Coronary artery (tissue), 2 donors: ENCODE measurements at regions not wholly inside any gene's neighbourhood (a gene's known extent, or its start where the extent isn't known, plus 50 kb on each side); places are given as distances from the start of the nearest gene placed in this dataset.
A peak's percentile ranks its signal among the peaks of the same experiment; 100 is the strongest.

ENCODE experiments used
- DNase-seq: peaks from one replicate; pipeline ENCODE4 v3.0.0-alpha.2; 2017; ENCODE audit warnings: low spot score
- H3K27ac ChIP-seq, 2 donors: fragments of 200-600 bp; sonication (generic); one replicate each; pipeline ENCODE4 v1.5.1; 2016 to 2019
- H3K4me3 ChIP-seq: fragments of 200-600 bp; sonication (generic); 2 replicates; pipeline ENCODE4 v1.5.1; 2016; ENCODE audit warnings: mild to moderate bottlenecking, moderate library complexity
- CTCF ChIP-seq: fragments of 200-600 bp; sonication (generic); IDR thresholded peaks from one replicate; pipeline ENCODE4 v1.5.1; 2019; ENCODE audit warnings: antibody characterized with exemption

- no peak overlapping the region for H3K4me3 ChIP-seq
- no peak overlapping the region for H3K27ac ChIP-seq
- no peak for TF ChIP-seq CTCF
- no peak for DNase-seq
These were observed 230.9 kb upstream of the SFRP2 start for GRCh38 chr4:154019811-154020210.

DNA sequence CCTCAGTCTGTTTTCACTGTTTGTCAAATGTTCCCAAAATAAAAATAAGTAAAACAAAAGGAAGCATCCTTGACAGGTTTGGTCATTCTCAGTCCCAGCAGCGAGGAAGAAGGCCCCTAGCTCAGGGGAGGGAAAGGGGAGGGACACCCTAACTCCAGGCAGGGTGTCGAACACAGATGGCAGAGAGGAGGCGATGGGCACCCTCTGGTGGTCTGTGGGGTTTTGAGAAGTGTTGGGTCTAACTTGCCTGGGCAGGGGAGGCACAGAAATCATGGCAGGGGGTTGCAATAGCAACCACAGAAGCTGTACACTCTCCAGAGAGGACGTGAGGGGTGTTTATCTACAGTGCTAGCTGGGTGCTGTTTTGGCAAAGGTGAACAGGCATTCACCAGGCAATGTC, 229.8 kb upstream of the SFRP2 start:
- TF ChIP-seq CTCF = no peak
- H3K4me3 ChIP-seq = no peak overlapping the region
- H3K27ac ChIP-seq = no peak overlapping the region
- no peak for DNase-seq

DNA sequence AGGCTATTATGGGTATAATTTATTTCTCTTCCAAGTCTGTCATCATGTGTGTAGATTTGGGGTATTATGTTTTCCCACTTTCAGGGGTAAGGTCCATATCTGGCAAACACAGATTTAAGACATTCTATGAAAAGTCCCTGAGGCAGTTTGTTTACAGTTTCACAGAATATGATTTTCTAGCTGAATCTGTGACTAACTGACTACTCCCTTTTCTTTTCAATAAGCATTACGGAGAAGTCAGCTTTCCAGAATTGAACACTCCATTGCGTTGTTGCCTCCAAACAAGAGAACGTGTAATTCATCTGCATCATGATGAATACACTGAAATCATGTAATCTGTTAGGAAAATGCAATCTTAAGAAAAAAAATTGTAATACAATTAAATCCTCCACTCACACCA, 226.7 kb upstream of the SFRP2 start:
- TF ChIP-seq CTCF = no peak
- no peak overlapping the region for H3K4me3 ChIP-seq
- DNase-seq = no peak
- H3K27ac ChIP-seq = peak overlapping the region in 1 of 2 donors; percentile 22

DNA sequence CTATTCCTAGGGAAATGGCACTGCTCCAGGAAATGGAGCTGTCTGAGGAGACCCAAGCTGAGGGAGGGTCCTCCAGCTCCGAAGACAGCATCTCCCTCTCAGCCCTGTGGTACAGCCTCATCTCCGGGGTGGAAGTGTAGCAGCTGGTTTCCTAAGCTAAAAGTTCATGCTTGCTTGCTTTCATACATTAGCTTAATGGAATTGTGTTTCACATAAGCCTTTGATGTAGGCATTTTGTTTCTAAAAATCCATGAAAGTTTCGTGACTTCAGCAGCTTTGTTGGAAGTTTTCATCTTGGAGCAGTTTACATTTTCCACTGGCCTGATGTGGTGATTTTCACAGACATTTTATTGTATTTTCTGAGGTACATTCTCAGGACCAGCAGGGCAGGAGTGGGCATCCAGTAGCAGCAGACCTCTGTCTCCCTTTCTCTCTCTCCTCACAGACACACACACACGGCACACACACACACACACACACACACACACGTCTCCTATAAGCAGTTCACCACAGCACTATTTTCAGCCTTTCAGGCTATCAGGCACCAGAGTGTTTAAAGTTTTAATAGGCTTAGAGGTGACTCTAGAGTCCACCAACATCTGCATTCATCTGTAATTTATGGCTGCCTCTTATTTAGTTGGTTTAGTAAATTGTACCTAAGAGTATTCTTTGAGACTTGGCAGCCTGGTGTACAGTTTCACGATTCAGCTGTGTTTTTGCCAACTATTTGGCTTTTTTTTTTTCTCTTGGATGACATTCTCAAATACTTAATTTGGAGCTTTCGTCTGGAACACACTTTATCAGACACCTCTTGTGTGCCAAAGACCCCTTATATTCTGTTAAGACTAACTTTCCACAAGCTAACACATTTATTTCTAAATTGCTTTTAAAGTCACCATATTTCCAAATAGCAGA, 225.8 kb upstream of the SFRP2 start:
- Histone ChIP-seq H3K27ac (peak overlapping the region in 1 of 2 donors; percentile 22), H3K4me3 (no peak overlapping the region)
- no peak for DNase-seq
- no peak for TF ChIP-seq CTCF

DNA sequence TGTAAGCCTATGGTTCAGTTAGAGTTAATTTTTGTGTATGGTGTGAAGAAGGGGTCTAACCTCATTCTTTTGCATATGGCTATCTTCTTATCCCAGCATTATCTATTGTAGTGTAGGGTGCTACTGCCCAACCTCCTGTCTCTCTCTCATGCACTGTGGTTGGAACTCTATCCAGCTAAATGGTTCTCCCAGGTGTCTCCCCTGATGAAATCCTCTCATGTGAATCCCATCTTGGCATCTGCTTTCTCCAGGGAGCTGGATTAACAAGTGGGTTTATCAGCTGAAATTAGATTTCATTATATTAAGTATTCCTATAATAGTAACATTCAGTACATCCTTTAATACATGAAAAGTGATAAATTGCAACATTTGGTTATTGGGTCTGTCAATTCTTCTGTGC, 224.7 kb upstream of the SFRP2 start:
- no peak overlapping the region for H3K27ac ChIP-seq
- no peak overlapping the region for H3K4me3 ChIP-seq
- no peak for DNase-seq
- TF ChIP-seq CTCF = no peak

- H3K27ac ChIP-seq = peak overlapping the region in 1 of 2 donors; percentile 16
- DNase-seq = no peak
- H3K4me3 ChIP-seq = no peak overlapping the region
- TF ChIP-seq CTCF = no peak
These were observed 221.5 kb upstream of the SFRP2 start for GRCh38 chr4:154010371-154010770.

GRCh38 chr4:154009788-154010187, 220.9 kb upstream of the SFRP2 start:
- H3K4me3 ChIP-seq = no peak overlapping the region
- no peak for DNase-seq
- peak overlapping the region in 1 of 2 donors; percentile 16 for H3K27ac ChIP-seq
- TF ChIP-seq CTCF = no peak
